ENCODE measurements at regions not wholly inside any gene's neighbourhood (a gene's known extent, or its start where the extent isn't known, plus 50 kb on each side); places are given as distances from the start of the nearest gene placed in this dataset.

DNA sequence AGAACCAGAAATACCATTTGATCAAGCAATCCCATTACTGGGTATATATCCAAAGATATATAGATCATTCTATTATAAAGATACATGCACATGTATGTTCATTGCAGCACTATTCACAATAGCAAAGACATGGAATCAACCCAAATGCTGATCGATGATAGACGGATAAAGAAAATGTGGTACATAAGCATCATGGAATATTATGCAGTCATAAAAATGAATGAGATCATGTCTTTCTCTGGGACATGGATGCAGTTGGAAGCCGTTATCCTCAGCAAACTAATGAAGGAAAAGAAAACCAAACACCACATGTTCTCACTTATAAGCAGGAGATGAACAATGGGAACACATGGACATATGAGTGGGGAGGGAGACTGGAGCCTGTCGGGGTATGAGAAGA lies 1540.9 kb upstream of the MIR17HG start:
- H3K27ac Mint-ChIP-seq = no peak overlapping the region
- DNase-seq = no peak
- no peaks in the 10 kb centered on the region for H3K4me1 Mint-ChIP-seq
- H3K9me3 Mint-ChIP-seq = no peaks in the 10 kb centered on the region
- no peaks in the 10 kb centered on the region for H3K36me3 Mint-ChIP-seq (ENCODE audit: low read depth)
- H3K27me3 Mint-ChIP-seq (ENCODE audit: low read depth, poor library complexity) = no peaks in the 10 kb centered on the region
- TF ChIP-seq, protein P1, sequence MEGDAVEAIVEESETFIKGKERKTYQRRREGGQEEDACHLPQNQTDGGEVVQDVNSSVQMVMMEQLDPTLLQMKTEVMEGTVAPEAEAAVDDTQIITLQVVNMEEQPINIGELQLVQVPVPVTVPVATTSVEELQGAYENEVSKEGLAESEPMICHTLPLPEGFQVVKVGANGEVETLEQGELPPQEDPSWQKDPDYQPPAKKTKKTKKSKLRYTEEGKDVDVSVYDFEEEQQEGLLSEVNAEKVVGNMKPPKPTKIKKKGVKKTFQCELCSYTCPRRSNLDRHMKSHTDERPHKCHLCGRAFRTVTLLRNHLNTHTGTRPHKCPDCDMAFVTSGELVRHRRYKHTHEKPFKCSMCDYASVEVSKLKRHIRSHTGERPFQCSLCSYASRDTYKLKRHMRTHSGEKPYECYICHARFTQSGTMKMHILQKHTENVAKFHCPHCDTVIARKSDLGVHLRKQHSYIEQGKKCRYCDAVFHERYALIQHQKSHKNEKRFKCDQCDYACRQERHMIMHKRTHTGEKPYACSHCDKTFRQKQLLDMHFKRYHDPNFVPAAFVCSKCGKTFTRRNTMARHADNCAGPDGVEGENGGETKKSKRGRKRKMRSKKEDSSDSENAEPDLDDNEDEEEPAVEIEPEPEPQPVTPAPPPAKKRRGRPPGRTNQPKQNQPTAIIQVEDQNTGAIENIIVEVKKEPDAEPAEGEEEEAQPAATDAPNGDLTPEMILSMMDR (IDR thresholded peaks at IDR 0.05) = no peak
- H3K4me3 Mint-ChIP-seq = no peak overlapping the region

DNA sequence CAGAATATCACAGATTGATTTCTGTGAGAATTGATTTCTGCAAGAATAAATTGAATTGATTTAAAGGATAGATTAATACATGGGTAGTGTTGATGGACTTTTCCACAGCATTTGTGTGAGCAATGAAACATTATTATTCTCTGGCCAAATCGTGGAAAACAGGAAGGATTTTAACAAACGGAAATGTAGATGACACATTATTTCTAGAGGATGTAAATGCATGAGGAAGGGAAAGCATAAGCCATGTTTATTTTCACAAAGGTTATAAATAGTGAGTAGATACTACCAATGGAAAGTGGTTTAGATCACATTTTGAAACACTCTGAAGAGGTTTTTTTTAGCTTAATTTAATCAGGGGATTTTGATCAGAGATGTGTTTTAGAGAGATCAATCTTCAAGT lies 1534.6 kb upstream of the MIR17HG start:
- Mint-ChIP-seq H3K4me1 (no peaks in the 10 kb centered on the region), H3K36me3 (ENCODE audit: low read depth) (no peaks in the 10 kb centered on the region), H3K4me3 (no peak overlapping the region), H3K27me3 (ENCODE audit: low read depth, poor library complexity) (no peaks in the 10 kb centered on the region), H3K27ac (no peak overlapping the region), H3K9me3 (peaks cover 13% of the 10 kb centered on the region)
- TF ChIP-seq, protein P1 (IDR thresholded peaks at IDR 0.05) = no peak
- DNase-seq = no peak

DNA sequence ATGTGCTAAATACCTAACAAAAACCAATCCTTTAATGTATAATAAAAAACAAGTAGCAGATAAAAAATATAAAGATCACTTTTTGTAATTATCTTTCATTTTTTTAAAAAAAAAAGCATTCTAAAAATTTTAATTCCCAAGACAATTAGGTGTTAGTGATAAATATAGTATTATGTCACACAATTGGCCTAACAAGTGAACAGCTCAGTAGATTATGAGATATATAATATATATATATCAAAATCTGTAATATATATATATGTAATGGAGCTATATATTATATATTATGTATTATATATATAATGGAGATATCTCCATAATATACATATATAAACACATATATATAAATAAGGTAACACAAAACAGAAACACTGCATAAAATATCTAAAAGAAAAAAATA lies 1531.1 kb upstream of the MIR17HG start:
- no peak overlapping the region for H3K4me3 Mint-ChIP-seq
- peaks cover 20% of the 10 kb centered on the region for H3K9me3 Mint-ChIP-seq
- no peaks in the 10 kb centered on the region for H3K27me3 Mint-ChIP-seq (ENCODE audit: low read depth, poor library complexity)
- TF ChIP-seq, protein P1 (IDR thresholded peaks at IDR 0.05) = no peak
- no peaks in the 10 kb centered on the region for H3K4me1 Mint-ChIP-seq
- H3K27ac Mint-ChIP-seq = no peak overlapping the region
- DNase-seq = no peak
- H3K36me3 Mint-ChIP-seq (ENCODE audit: low read depth) = no peaks in the 10 kb centered on the region

DNA sequence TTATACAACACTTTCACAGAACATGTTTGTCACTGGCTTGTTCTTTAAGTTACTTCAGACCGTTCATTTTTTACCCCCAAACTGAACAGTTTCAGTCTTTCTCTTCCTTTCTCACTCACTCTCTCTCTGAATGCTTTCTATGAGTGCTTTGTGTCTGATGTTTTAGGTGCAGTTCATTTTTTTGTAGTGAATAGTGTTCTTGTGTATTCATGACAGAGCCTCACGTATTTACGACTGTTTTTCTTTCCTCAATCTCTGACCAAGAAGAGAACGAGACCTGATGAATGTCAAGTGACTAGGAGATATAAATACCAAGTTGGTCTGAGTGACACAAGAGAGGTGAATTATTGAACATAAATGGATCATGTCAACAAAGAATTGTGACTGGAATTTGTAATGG lies 1525.0 kb upstream of the MIR17HG start:
- H3K36me3 Mint-ChIP-seq (ENCODE audit: low read depth) = no peaks in the 10 kb centered on the region
- peaks cover 2% of the 10 kb centered on the region for H3K27me3 Mint-ChIP-seq (ENCODE audit: low read depth, poor library complexity)
- DNase-seq = no peak
- H3K4me3 Mint-ChIP-seq = no peak overlapping the region
- no peak overlapping the region for H3K27ac Mint-ChIP-seq
- peaks cover 11% of the 10 kb centered on the region for H3K9me3 Mint-ChIP-seq
- TF ChIP-seq, protein P1 (IDR thresholded peaks at IDR 0.05) = no peak
- peaks cover 6% of the 10 kb centered on the region for H3K4me1 Mint-ChIP-seq

DNA sequence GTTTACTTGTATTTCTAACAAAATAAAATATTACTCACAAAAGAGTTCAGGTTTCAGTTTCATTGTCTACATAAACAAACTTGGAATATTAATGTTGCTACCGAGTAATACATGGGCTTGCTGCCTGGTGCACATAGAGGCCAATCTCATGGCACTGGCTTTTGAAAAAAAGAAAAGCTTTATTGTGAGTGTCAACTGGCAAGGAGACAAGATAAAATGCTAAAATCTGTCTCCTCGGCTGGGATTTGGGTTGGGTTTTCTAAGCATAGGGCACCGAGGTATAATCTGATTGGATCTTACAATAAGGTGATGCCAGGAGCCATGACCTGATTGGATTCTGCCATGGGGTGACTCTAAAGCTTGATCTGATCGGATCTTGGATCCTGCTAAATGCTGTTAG lies 1519.9 kb upstream of the MIR17HG start:
- Mint-ChIP-seq H3K36me3 (ENCODE audit: low read depth) (no peaks in the 10 kb centered on the region), H3K9me3 (no peaks in the 10 kb centered on the region), H3K27ac (no peak overlapping the region), H3K4me1 (peaks cover 3% of the 10 kb centered on the region), H3K4me3 (no peak overlapping the region), H3K27me3 (ENCODE audit: low read depth, poor library complexity) (peaks cover 2% of the 10 kb centered on the region)
- TF ChIP-seq, protein P1 (IDR thresholded peaks at IDR 0.05) = no peak
- no peak for DNase-seq

DNA sequence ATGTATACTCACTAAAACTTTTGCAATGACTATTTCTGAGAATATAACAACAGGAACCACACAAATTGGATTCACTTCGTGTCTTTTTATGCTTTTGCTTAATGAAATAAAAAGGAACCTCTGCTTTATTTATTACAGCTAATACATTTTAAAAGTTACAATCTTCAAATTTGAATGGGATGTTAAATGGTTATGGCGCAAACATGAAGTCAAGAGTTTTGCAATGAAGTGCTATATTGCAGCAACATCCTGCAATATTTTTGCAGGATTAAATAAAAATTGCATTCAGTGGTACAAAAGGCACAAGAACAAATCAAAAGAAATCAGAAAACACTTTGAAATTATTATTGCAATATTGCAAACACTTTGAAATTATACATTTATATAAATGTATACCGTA lies 1519.0 kb upstream of the MIR17HG start:
- H3K27me3 Mint-ChIP-seq (ENCODE audit: low read depth, poor library complexity) = peaks cover 2% of the 10 kb centered on the region
- no peak for DNase-seq
- peaks cover 12% of the 10 kb centered on the region for H3K4me1 Mint-ChIP-seq
- H3K36me3 Mint-ChIP-seq (ENCODE audit: low read depth) = no peaks in the 10 kb centered on the region
- no peak overlapping the region for H3K27ac Mint-ChIP-seq
- H3K4me3 Mint-ChIP-seq = no peak overlapping the region
- H3K9me3 Mint-ChIP-seq = no peaks in the 10 kb centered on the region
- TF ChIP-seq, protein P1 (IDR thresholded peaks at IDR 0.05) = no peak
